NB4 (cell line): ENCODE measurements at regions not wholly inside any gene's neighbourhood (a gene's known extent, or its start where the extent isn't known, plus 50 kb on each side); places are given as distances from the start of the nearest gene placed in this dataset.

Source experiments
- CTCF ChIP-seq: IDR thresholded peaks from one replicate; pipeline ENCODE4 v1.5.1; 2012; ENCODE audit warnings: low read depth, low read length
- POLR2A ChIP-seq: IDR thresholded peaks from 2 replicates; pipeline ENCODE4 v1.6.1; 2011; ENCODE audit warnings: mild to moderate bottlenecking; ENCODE audit not compliant: insufficient read length; ENCODE audit errors: extremely low read depth

GRCh38 chr3:78153973-78154372 is 1114.1 kb downstream of the ROBO2 start:
- TF ChIP-seq CTCF = no peak
- no peak for TF ChIP-seq POLR2A
